ENCODE measurements at regions not wholly inside any gene's neighbourhood (a gene's known extent, or its start where the extent isn't known, plus 50 kb on each side); places are given as distances from the start of the nearest gene placed in this dataset.

DNA sequence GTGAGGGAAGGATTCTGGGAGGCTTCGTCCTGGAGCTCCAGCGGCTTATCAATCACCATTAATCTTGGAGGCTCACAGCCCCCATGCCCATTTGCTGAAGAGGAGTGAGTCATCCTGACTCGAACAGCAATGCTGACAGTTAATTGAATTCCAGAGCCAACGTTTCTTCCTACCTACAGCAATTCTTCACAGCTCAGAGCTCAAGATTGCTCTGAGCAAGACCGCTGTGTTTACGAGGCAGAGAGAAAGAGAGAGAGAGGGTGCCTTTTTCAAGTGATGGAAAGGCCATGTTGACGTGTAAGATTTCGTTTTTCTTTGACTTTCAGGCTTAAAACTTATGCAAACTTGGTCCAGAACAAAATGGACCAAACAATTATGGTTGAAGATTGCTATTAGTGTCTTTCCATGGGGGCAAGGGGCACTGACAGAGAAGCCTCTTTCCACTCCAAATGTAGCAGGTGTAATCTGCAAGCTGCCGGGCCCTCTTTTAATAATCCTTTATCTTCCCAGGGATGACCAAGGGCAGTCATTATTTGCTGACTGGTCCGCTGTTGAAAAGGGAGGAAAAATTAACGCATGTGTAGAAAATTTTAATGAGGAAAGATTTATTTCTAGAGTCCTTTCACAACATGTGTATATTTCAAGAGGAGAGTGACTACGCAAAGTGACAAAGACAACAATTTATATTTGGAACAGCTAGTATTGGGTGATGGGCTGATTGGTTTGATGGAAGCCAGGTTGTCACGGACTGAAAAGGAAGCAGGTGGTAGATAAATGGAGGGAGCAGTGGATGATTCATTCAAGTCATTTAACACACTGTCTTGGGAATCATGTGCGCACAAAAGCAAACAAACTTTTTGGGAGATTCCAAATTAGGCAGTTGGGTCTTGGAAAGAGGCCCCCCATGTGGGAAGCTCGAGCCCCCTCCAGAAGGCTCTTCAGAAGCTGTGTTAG is 136.1 kb upstream of the IRF2BP2 start (continued):
- TF ChIP-seq TRIM25 (IDR thresholded peaks at IDR 0.05; ENCODE audit: borderline replicate concordance) (no peak), BRD4 (IDR thresholded peaks at IDR 0.05) (0 out of 2 replicates have a peak, but pooled peaks have one; percentile 55), PATZ1 (CRISPR knock-in tag; IDR thresholded peaks at IDR 0.05; ENCODE audit: borderline replicate concordance) (no peak), AFF4 (CRISPR knock-in tag; IDR thresholded peaks at IDR 0.05) (no peak), U2AF1 (optimal IDR thresholded peaks at IDR 0.05; ENCODE audit: low read depth, low read length) (no peak), ARID3B (CRISPR knock-in tag; IDR thresholded peaks at IDR 0.05; ENCODE audit: borderline replicate concordance) (no peak), CTCFL (IDR thresholded peaks at IDR 0.05; ENCODE audit: borderline replicate concordance, insufficient read depth, low read depth, low read length, poor library complexity, severe bottlenecking) (no peak), HNRNPUL1 (IDR thresholded peaks at IDR 0.05; ENCODE audit: low read length) (no peak), RHOXF2B (CRISPR knock-in tag; conservative IDR thresholded peaks at IDR 0.05) (no peak), ZNF41 (CRISPR knock-in tag; conservative IDR thresholded peaks at IDR 0.05) (no peak), NR2C1 (IDR thresholded peaks at IDR 0.05) (no peak), NR2C1 (tag; IDR thresholded peaks at IDR 0.05) (no peak)
- TF ChIP-seq, protein P1, sequence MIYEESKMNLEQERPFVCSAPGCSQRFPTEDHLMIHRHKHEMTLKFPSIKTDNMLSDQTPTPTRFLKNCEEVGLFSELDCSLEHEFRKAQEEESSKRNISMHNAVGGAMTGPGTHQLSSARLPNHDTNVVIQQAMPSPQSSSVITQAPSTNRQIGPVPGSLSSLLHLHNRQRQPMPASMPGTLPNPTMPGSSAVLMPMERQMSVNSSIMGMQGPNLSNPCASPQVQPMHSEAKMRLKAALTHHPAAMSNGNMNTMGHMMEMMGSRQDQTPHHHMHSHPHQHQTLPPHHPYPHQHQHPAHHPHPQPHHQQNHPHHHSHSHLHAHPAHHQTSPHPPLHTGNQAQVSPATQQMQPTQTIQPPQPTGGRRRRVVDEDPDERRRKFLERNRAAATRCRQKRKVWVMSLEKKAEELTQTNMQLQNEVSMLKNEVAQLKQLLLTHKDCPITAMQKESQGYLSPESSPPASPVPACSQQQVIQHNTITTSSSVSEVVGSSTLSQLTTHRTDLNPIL (CRISPR knock-in tag; IDR thresholded peaks at IDR 0.05): no peak

All from K562 (cell line).